Right ventricle myocardium inferior (tissue), 1 donor: ENCODE measurements at regions not wholly inside any gene's neighbourhood (a gene's known extent, or its start where the extent isn't known, plus 50 kb on each side); places are given as distances from the start of the nearest gene placed in this dataset.
"Not testable (repeated sequence)": the region's sequence is repeated elsewhere in the genome, so short reads cannot be mapped to it uniquely, and the experiment has no call there.

ENCODE experiments used
- ATAC-seq: fragments of 200-7000 bp; cut with Tn5 transposase; one replicate; pipeline ENCODE4 v1.9.1; 2020; ENCODE audit warnings: mild to moderate bottlenecking, moderate library complexity
- DNase-seq: peaks from one replicate; pipeline ENCODE4 v3.0.0; 2021; ENCODE audit errors: missing footprints
- intact Hi-C: fragments of 100-400 bp; cut with DNase I; formaldehyde crosslinking; loops from one replicate; pipeline ENCODE4 v1.11.0; 2022
- donor health status: DM: no; HTN: yes; CAD: no; lungs with severe emphysema.

DNA sequence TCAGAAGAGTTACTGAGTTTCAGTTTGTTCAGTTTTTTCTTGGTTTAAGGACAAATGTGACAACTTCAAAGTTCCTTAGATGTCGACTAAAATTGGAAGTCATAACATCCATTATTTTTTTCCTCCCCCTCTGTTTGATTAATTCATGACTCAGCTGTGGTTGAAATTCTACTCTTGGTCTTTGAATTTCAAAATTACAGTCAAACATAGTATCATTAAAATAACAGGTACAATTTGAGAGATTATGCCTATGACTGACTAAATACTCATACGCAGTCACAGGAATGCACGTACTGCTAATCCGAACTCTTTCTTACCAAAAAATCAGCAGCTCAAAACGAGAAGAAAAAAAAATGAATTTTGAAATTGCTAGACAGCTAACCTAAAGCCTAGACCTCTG lies 1434.8 kb downstream of the RAPGEF2 start:
- intact Hi-C loops = no loop called here

DNA sequence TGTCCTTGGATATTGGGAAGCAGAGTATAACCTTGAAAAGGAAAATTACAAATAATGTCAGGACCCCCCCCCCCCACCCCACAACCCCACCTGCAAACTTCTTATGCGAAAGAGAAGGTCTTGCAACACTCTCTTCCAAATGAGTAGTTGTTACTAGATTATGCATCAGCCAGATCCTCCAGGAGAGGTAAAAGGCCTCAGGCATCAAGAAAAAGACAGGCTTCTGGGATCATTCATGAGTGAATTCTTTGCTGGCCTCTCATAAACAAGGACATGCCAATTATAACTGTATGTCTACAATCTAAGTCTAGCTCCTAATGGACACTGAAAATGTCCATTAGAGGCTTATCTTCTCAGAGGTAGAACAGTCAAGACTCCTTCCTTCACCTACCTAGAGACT lies 1443.3 kb downstream of the RAPGEF2 start:
- no peak for DNase-seq
- intact Hi-C loops = no loop called here
- ATAC-seq = no peak

More for the DNA sequence above, 1434.8 kb downstream of the RAPGEF2 start:
- DNase-seq = no peak
- no peak for ATAC-seq

DNA sequence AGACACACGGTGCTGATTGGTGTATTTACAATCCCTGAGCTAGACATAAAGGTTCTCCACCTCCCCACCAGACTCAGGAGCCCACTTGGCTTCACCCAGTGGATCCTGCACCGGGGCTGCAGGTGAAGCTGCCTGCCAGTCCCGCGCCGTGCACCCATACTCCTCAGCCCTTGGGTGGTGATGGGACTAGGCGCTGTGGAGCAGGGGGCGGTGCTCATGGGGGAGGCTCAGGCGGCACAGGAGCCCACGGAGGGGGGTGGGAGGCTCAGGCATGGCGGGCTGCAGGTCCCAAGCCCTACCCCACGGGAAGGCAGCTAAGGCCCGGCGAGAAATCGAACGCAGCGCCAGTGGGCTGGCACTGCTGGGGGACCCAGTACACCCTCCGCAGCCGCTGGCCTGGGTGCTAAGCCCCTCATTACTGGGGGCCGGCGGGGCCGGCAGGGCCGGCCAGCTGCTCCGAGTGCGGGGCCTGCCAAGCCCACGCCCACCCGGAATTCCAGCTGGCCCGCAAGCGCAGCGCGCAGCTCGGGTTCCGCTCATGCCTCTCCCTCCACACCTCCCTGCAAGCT lies 1447.2 kb downstream of the RAPGEF2 start:
- peak; percentile 37 for DNase-seq
- intact Hi-C loops, ATAC-seq: not testable (repeated sequence)

DNA sequence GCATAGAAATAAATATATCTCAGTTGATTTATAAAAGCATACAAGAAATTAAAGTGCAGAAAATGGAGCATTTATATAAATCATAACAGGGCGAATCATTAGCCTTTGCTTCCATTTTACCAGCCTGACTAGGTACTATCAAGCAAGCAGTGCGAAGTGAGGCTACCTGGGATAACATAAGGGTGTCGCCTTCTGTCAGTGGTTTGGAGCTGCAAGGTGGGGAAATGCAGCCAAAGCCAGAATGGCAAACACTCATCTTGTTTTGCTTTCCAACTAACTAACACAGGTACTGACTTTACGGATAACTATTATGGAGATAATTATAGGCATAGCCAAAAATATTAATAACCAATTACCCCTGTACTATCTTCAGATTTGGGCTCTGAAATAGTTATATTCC lies 1459.8 kb downstream of the RAPGEF2 start:
- intact Hi-C loops = no loop called here
- ATAC-seq = no peak
- DNase-seq = no peak

DNA sequence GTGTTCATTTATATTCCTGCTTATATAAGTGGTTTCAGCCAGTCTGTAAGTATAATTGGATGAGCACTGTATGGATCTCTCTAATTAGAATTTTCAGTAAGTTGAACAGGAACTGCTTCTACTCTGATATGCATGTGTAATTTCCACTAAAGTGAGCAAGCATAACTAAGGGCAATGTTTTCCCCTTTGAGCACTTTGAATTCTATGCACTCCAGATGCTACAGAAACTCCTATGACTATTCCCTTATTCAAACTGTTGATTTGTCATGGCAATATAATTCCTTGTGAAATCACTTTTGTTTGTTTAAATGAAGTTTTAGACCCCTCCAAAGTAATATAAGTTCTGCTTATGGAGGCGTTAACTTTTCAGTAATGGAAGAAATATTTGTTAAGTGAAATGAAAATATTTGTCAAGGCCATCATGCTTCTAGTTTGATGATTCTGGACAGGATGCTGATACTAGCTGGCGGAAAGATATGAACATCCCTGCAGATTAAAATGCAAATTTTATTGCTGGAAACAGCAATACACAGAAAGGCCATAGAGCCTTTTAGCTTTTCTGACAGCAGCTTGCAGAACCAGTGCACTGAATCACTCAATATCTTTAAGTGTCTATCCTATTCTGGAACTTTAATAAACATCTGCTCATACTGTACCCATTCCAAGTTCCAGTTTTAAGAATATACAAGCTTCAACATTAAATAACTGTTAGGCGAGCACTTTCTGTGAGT lies 1460.8 kb downstream of the RAPGEF2 start:
- DNase-seq (no peak), ATAC-seq (no peak)
- intact Hi-C loops = no loop called here

DNA sequence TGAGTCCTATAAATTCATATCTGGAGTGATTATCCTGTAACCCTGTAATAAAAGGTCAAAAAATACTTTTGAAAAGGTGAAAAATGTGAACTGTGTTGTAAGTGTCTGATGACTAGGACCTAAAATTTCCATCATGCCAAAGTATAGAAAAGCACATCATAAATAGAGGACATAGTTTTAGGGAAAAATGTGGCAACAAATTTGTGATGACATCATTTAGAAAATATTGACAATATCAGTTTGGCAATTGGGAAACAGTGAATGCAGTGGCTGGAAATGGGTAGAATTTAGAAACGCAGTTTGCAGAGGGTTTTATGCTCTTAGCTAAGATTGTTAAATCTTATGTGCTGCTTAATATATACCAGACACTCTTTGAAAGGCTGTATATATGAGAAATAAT lies 1464.8 kb downstream of the RAPGEF2 start:
- intact Hi-C loops = no loop called here
- no peak for ATAC-seq
- no peak for DNase-seq

DNA sequence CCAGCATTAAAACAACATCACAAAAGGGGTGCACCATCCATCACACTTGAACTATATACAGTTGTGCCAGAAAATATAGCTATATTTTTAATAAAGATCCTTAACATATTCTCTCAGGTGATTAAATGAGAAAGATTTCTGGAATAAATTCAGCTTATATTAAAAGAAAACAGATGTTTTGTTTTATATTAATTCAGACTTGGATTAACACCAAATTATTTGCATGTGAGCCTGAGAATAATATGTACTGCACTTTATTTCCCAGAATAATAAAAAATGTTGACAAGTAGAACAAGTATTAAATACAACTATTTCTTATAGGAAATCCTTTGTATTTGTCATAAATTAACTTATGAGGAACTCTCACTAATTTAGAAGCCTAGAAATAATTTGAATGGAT lies 1467.4 kb downstream of the RAPGEF2 start:
- intact Hi-C loops = no loop called here
- no peak for ATAC-seq
- DNase-seq = no peak

DNA sequence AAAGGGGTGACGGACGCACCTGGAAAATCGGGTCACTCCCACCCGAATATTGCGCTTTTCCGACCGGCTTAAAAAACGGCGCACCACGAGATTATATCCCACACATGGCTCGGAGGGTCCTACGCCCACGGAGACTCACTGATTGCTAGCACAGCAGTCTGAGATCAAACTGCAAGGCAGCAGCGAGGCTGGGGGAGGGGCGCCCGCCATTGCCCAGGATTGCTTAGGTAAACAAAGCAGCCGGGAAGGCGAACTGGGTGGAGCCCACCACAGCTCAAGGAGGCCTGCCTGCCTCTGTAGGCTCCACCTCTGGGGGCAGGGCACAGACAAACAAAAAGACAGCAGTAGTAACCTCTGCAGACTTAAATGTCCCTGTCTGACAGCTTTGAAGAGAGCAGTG lies 1471.4 kb downstream of the RAPGEF2 start:
- intact Hi-C loops, ATAC-seq, DNase-seq: not testable (repeated sequence)

DNA sequence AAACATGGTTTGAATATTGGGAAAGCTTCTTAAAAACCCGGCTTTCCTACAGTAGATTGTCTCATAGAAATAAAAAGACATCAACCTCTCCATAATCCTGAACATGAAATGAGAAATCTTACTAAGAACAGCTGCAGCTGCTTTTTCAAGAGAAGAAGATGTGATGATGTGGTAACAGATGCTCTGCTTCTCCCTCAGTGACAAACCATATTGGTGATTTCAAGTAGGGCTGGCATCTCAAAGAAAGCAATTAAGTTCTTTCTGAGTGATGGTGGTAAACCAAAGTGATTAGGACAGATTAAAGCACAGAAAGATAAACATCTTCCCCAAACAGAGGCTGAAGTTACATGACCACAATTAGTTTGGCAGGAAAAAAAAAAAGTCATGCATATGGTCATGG lies 1477.7 kb downstream of the RAPGEF2 start:
- intact Hi-C loops = no loop called here
- no peak for ATAC-seq
- no peak for DNase-seq

DNA sequence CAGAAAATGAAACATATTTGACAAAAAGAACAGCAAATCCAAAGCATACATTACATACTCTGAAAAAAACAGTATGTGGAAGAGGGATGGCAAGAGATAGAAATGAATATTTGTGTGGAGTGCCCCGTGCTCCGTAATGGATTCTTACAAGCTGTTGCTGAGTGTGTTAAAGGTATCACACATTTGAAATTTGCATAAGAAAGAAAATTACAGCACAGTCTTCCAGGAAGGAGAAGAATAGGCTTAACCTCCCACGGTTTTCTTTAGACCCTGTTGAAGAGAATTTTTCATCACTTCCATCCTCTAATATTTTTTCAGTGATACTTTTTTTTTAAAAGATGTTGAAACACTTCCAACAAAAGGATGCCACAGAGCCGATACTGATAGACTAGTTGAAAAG lies 1489.4 kb downstream of the RAPGEF2 start:
- intact Hi-C loops = no loop called here
- ATAC-seq (no peak), DNase-seq (no peak)

DNA sequence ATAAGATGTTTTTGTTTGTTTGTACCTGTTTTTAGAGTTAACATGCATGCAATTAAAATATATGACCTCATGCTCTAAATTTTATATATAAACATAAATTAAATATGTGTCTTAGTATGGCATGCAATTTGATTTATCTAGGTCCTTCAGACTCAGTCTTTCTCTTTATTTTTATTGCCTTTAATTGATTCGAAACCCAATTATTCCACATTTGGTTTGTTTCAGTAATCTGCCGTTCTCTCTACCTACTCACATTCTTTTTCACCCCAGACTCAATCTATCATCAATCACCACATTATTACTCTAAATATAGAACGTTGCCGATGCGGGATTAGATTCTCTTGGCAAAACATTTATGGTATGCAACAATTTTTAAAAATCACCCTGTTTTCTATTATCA lies 1492.8 kb downstream of the RAPGEF2 start:
- intact Hi-C loops = no loop called here

DNA sequence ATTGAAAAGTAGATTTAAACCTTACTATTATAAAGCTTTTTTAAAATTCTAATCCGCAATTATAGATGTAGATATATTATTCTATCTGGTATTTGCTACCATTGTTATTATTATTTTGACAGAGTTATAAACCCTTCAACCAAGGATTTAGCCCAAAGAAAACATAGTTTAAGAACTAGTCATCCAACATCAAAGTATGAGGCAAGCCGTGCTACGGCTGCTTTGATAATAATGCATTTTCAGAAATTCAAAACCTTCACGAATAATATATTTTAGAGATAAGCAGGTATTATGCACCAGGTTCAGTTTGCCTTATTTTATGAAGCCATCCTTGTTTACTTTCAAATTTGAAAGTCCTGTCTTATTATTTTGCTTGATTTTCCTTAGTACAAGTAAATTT lies 1501.7 kb downstream of the RAPGEF2 start:
- DNase-seq = no peak
- ATAC-seq = no peak
- intact Hi-C loops = no loop called here

More for the DNA sequence above, 1492.8 kb downstream of the RAPGEF2 start:
- no peak for ATAC-seq
- no peak for DNase-seq

DNA sequence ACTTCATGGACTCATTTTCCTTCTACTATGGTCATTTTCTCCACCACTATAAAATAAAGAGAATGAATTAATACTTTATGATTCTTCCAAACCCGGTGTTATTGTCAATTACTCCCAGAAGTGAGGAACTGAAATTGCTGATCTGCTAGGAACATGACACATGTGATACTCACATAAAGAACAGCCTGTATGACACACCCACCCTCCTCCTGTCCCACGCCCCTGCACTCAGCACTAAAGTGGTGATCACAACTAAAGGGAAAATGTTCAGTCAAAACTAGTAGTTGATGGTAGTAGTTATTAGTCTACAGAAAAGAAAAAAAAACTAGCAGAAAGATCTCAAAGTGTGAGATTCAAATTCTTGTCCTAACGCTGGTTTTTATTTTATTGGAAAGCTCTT lies 1508.3 kb downstream of the RAPGEF2 start:
- DNase-seq = no peak
- intact Hi-C loops = no loop called here
- ATAC-seq = no peak

DNA sequence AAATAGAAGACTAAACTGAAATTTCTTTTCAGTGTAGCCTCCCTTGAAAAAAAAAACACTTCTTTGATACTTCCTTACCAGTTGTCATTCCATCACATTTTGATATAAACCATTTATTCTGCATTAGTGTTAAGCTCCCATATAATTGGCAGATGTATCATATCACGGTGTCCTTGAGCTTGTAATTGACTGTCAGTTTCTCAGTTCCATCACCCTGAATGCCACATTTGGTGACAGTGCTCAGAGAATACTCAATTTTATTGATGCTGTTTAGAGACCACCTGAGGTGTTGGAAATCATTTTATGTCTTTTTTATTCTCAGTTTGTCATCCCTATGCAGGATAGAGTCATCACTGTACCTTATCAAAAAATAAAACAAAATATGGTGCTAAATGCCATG lies 1528.2 kb downstream of the RAPGEF2 start:
- DNase-seq (no peak), ATAC-seq (no peak)
- intact Hi-C loops = no loop called here

DNA sequence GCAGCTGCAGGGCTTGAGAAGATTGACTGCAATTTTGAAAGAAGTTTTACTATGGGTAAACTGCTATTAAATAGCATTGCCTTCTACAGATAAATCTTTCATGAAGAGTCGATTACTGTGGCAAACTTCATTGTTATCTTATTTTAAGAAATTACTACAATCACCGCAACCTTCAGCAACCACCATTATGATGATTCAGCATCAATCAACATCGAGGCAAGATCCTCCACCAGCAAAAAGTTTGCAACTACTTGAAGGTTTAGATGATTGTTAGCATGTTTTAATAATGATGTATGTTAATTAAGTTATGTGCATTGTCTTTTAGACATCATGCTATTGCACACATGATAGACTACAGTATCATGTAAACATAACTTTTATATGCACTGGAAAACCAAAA lies 1511.0 kb downstream of the FSTL5 start:
- intact Hi-C loops = no loop called here
- no peak for ATAC-seq
- DNase-seq = no peak

DNA sequence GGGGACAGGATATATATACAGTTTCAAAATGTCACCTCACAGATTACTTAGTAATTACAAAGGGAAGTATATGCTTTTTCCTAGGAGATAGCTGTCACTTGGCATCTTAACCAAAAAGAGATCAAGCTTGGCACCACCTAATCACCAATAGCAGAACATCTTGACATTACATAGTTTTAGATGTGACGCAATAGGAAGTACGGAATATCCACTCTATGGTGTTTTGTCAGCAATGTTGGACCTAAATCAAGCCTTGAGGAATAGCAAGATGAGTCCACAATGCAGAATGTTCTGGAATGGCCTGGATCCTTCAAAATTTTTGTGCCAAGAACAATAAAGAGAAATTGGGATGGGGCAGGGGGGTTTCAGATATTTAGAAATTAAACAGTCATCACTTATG lies 1488.2 kb downstream of the FSTL5 start:
- intact Hi-C loops = no loop called here
- no peak for DNase-seq
- ATAC-seq = no peak

DNA sequence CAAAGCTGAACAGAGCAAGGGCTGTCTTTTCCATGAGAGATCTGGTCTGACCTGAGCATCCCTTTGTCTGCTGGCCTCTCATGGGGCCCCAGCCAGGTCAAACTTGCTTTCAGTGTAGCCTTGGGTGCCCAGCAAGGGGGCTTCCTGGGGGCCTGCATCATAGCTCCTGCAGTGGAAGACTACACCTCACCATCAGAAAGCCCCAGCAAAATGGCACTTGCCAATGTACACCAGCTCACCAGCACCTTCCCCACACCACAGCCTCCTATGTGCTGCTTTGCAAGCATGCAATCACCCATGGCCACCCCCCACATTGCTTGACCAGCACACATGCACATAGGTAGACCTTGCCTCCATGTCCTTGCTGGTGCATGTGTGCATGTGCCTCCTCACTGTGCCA lies 1478.1 kb downstream of the FSTL5 start:
- DNase-seq (peak; percentile 53), ATAC-seq (no peak)
- intact Hi-C loops = no loop called here

DNA sequence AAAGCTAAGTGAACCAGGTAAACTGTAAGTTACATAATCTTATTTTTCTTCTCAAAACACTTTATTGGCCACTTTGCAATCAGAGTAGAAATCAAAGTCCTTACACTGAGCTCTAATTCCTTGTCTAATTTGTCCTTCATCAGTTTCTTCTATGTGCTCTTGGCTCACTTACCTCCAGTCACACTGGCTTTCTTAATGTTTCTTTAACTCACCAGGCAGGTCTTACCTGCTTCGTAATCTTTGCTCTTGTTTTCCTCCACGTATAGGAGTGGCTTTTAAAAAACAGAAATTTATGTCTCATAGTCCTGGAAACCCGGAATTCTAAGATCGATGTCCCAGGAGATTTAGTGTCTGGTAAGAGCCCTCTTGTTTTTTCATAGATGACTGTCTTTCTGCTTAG lies 1462.1 kb downstream of the FSTL5 start:
- DNase-seq (no peak), ATAC-seq (no peak)
- intact Hi-C loops = no loop called here

DNA sequence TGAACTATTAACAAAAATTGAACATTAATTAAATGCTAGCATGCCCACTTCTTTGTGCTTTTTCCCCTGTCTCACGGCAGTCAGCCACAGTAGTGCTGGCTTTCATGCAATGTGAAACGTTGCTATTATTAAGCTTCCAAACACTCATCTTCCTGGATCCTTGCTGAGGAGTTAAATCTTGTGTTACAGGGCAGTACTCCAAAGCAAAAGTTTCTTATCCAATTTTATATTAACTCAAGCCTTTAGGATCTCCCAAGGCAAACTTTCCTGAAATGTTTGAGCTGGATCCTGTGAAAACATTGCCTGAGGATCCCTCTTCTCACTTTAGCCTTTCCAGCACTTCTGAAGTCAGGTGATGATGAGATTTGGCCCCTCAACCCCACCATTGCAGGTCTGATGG lies 1454.8 kb downstream of the FSTL5 start:
- intact Hi-C loops = no loop called here
- ATAC-seq (no peak), DNase-seq (no peak)

DNA sequence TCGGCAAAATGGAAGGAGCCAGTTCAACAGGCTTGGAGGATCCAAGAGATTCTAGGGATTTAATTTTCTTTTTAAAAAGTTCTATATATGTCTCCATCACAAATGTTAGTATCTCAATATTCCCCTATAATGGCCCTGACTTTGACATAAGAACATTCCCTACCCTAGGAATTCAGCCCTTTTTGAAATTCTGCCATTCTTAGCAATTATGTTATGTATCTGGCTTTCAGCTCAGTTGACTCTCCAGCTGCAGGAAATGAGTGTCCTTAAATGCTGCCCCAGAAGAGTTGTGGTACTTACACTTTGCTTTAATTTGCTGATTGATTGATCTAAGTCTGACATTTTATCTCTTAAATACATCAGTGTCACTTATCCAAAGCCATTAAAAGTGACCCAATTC lies 1454.3 kb downstream of the FSTL5 start:
- no peak for DNase-seq
- no peak for ATAC-seq
- intact Hi-C loops = no loop called here

DNA sequence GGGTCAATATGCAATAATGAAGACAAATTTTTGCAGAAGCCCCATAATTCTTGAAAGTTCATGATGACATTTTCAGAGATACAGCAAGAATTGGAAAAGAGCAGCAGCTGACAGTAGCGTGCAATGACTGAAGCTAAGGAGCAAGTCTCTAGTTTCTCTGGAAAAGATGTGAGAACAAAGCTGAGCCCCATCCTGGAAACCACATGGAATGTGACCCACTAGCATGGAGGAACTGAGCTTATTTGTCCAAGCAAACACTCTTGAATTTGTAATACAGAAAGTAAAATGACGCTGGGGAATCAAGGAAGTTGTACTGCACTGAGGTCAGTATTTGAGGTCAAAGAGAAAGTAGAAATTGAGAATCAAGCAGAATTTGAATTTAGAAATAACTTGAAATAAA lies 1447.2 kb downstream of the FSTL5 start:
- no peak for ATAC-seq
- intact Hi-C loops = no loop called here
- DNase-seq = no peak
